Medulla oblongata (tissue), 1 donor: ENCODE measurements at regions not wholly inside any gene's neighbourhood (a gene's known extent, or its start where the extent isn't known, plus 50 kb on each side); places are given as distances from the start of the nearest gene placed in this dataset.
"Not testable (repeated sequence)": the region's sequence is repeated elsewhere in the genome, so short reads cannot be mapped to it uniquely, and the experiment has no call there.

Experiments
- DNase-seq: peaks from one replicate; pipeline ENCODE4 v3.0.0-alpha.2; 2015; ENCODE audit errors: extremely low spot score

DNA sequence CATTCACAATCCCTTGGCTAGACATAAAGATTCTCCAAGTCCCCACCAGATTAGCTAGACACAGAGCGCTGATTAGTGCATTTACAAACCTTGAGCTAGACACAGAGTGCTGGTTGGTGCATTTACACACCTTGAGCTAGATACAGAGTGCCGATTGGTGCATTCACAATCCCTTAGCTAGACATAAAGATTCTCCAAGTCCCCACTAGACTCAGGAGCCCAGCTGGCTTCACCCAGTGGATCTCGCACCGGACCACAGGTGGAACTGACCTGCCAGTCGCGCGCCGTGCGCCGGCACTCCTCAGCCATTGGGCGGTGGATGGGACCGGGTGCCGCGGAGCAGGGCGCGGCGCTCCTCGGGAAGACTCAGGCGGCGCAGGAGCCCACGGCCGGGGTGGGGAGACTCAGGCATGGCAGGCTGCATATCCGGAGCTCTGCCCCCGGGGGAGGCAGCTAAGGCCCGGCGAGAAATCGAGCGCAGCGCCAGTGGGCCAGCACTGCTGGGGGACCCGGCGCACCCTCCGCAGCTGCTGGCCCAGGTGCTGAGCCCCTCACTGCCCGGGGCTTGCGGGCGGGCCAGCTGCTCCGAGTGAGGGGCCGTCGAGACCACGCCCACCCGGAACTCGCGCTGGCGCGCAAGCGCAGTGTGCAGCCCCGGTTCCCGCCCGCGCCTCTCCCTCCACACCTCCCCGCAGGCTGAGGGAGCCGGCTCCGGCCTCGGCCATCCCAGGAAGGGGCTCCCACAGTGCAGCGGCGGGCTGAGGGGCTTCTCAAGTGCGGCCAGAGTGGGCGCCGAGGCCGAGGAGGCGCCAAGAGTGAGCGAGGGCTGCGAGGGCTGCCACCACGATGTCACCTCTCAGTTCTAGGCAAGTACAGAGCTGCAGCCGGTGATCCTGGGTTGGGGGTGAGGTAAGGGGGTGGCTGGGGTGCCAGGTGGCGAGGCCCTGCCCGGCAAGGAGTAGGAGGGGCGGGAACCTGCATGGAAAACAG, 773.7 kb upstream of the CITED2 start:
- DNase-seq, result not testable (repeated sequence)

DNA sequence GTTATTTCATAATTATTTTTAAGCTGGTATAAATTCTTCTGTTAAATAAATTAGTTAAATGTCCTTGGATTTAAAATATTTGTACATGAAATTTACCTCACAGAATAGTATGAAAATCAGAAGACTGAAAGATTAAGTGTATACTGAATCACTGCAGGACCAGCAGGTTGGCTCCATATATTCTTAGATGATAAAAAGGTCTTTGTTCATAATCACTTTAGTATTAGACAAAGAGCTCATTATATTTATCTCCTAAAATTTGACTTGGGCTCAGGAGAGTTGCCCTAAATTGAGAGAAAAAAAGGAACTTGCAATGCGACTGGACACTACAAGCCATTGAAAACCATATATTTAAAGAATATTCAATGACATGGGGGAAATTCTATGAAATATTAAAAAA, 766.4 kb upstream of the CITED2 start:
- no peak for DNase-seq

DNA sequence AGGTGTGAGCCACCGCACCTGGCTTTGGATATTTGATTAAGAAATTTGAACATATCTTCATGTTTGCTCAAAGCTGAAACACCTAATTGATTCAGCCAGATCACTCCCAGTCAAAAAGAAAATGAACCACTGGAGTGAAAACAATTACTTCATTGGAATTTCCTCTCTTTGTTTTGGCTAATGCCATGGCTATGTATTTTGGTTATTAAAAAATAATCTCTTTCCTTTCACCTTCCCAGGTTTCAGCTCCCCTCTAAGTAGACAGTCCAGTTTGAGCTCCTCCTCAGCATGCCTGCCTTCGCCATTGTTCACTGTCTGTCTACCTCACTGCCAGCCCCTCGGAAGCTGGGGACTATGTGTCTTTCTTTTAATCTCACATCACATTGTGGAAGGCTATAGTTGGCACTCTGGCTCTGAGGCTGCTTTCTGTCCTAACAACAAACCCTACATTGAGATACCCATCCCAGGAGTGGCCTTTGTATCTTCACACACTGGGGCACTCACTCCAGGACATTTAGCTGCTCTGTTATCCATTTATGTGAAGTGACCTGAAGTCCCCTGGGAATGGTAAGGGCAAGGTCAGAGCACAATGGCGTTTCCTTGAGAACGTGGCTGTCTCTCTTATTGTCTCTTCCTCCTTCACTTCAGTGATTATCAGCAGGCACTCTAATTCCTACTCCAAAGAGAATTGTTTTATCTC, 764.0 kb upstream of the CITED2 start:
- DNase-seq, result no peak

DNA sequence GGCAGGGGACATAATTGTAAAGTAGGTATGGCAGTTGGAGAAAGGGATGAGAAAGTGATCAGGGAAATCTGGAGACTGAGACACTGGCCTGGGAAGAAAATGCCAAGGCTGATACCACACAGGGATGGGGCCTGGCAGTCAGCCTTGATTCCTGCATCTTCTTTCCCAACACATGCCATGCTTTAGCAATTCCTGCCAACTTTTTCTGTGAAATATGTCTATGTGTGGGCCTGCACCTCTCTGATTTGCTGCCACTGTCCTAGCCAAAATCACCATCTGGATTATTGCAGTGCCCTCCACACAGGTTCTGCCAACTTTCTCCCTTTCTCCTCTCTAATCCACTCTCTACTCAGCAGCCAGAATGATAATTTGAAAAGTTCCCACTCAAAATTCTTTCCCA, 759.8 kb upstream of the CITED2 start:
- no peak for DNase-seq

DNA sequence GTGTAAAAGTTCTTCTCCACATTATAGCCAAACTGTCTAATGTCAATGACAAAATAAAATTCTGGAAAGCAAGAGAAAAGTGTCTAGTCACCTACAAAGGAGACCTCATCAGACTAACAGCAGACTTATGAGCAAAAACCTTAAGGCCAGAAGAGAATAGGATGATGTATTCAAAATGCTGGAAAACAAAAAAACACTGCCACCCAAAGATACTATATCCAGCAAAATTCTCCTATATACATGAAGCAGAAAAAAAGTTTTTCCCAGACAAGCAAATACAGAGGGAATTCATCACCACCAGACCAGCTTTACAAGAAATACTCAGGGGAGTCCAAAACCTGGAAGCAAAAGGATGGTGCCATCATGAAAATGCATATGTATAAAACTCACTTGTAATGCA, 755.6 kb upstream of the CITED2 start:
- no peak for DNase-seq

DNA sequence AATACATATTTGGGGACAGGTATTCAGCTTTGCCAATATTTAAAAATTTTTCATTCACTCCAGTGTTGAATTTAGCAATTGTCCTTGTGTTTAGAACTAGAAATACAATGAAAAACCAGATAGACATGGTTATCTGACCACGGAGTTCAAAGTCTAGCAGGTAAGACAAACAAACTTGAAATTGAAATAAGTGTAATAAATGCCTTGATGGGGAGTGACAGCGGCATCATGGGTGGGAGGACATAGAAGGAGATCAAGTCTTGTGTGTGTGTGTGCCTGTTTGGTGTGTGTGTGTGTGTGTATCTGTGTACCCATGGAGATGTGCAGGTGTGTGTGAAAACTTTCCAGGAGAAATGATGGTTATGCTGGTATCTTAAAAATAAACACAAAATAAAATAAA, 750.0 kb upstream of the CITED2 start:
- no peak for DNase-seq

DNA sequence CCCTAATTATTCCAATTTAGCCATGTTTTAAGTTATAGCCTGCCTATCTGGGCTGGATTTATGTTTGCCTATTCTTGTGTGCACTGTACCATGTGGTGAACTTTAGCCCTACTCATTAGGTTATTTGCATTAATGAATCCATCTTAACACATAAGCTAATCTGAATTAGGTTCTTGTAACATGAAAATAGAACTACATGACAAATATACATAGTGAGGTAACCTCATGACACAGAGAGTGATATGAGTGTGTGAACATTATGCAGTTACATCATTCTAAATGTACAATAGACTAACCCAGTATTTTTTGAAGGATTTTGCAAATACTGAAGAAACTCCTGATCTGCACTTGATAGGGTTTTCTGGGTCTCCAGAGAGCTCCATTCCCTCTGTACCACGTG, 733.7 kb upstream of the CITED2 start:
- no peak for DNase-seq

DNA sequence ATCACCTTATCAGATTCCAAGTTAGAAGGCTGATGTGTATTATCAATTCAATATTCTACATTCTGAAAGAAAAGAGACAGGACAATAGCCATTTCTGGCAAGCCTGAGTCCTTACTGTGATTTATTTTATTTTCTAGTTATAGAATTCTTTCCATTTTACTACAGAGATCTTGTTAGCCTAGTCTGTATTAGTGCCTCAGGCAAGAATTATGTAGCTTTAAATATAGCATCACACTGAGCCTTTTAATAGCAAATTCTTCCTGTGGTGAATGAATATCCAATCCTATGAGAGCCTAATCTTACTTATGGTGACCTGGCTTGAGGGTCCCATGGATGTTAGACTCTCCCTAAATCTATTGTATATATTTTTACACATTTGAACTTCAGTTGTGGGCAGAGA, 732.8 kb upstream of the CITED2 start:
- no peak for DNase-seq

DNA sequence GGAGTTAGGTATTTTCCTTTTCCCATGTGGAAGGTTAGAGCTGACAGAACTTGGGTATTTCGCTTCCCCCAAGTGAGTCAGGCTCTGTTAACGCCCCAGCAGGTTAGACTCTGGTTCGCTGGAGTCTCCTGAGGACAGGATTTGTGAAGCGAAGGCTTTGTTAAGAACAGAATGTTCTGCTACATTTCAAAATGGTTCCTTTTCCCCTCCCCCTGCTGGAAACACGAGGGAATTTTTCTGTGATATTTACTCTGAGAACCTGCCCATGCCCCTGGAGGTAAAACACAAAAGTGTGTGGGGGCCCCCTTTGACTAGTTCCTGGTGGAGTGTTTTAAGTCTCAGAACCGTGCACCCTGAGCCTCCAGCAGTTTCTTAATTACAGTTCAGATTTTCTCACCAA, 731.4 kb upstream of the CITED2 start:
- DNase-seq, result no peak

DNA sequence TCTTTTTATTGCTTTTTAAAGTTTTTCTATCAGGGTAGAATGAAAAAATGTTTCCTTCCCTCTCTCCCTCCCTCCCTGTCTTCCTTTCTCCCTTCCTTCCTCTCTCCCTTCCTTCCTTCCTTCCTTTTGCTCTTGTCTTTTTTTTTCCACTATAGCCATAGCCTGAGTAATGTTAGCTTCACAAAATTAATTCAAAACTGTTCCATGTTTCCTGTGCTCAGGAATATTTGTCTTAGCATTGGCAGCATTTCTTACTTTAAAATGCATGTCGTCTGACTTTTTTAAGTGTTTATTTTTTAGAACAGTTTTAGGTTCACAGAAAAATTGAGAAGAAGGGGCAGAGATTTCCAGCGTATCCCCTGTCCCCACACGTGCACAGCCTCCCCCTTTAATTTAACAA, 730.8 kb upstream of the CITED2 start:
- no peak for DNase-seq

DNA sequence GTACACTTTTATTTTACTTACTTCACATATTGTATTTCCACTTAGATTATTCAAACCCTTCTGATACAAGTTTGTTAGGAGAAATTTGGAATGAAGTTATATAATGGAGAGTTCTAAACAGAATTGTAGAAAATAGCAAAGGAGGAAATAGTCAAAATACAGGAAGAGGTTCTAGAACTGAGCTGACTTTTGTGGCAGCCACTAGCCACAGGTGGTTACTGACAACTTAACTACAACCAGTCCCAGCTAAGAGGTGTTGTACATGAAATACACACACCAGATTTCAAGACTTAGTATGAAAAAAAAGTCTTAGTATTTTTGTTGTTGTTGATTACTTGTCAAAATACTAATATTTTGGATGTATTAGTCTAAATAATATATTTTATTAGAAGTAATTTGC, 727.4 kb upstream of the CITED2 start:
- DNase-seq, result no peak

DNA sequence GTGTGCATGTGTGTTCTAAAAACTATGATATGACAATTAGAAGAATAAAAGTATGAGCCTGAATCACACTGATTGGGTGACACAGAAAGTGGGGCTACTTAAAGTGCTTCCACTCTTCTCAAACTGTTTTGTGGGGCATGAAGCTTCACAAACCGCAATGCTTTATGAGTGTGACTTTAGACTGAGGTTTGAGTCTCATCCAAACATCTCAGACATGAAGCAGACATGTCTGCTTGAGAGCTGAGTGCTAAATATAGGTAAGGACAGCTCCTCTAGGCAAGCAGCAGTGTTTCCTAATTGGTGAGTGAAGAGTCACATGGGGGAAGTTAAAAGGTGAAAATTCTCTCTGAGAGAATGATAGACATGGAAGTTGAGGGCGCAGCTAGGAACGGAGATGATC, 726.9 kb upstream of the CITED2 start:
- no peak for DNase-seq

DNA sequence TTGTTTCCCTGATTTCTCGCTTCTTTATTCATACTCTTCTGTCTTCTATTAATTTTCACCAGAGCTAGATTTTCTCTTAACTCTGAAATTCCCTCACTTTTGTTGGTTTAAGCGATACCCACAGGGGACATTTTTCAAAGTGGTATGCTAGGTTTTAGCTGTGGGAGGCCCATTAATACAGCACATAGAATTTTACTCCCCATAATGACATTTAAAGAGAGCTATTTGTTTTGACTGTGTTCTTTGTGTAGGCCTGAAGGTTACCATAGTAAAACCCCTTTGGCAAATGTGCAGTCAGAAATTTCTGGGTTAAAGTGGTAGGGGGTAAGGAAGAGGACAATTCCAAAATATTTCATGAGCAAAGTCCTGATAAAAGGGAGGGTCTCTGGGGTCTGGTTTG, 721.1 kb upstream of the CITED2 start:
- DNase-seq, result no peak

DNA sequence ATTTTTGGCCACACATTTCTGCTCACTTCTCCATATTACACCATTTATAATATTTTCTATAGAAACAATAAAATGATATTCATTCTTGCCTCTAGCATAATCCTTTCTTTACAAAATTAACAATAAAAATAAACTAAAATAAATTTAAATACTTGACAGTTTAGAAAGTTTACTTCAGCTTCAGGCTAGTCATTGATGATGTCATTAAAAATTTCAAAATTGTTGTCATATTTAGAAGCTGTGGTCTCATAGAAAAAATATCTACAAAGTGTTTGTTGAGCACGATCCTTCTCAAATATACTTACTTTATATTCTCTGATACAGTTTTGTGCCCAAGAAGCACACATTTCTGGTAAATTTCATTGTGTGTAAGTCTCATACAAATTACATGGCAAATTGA, 717.4 kb upstream of the CITED2 start:
- DNase-seq, result no peak

DNA sequence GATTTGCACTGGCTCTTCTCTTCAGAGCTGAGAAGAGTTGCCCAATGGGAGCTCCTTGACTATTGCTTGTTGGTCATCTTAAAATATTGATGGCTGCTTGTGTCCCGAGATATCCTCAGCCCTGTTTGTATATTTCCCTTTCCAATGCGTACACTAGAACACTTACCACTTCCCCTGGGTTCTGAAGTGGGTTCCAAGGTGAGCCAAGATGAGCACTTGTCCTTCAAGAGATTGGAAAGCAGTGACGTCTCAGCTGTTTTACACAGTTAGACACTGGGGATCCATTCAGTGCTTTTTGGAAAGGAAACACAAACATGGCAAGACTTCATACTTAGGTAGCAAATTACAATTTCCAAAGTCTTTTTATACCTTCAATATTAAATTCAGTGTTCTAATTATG, 716.4 kb upstream of the CITED2 start:
- no peak for DNase-seq

DNA sequence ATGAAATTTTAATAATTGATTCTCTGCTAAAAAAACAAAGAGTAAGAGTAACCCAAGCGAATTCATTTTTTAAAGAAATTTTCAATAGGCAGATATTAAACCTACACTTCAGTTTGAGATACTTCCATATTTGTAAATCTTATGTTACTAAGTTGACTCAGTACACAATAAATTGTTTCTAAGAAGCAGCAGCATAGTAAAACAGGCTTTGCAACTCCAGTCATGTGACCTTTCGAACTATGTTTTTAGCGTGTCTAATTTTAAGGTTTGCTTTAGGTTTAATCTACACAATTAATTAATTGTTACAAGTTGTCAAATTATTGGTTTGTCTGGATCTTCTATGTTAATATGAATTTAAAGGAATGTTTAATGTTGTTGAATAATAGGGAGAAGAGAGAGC, 708.9 kb upstream of the CITED2 start:
- DNase-seq, result no peak

DNA sequence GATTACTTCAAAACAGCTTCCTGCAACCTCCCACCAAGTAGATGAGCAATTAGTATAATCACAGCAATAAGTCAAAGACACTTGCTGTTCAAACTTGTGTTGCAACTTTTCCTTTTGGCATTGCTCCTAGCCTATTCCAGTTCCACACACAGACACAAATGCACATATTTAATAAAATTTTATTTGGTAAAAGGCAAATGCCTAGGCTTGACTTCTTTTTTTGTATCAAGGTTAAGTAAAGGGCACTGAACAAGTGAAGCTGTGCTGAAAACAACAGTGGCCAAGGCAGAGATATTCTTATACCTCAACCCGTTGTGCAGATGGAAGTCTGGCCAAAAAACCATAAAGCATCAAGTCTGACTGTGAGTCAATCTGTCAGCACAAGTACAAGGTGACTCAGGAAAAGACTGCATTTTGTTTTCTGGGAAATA, 708.4 kb upstream of the CITED2 start:
- DNase-seq, result no peak

DNA sequence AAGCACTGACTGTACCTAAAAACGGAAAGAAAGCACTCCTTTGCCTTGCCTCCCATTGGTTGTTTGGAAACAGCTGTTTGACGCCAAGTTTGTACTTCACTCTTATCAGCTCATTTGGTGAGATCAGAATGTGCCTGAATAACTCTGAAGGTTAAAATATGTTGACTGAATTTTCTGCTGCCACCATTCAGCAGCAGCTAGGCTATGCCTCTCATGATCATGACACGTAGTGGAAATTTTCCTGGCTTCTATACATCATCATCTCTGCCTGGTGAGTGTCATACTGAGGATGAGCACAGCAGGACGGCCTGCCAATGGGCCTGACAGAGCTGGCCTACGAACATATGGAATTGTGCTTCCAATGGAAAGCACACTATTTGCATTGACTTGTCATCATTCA, 704.9 kb upstream of the CITED2 start:
- no peak for DNase-seq

DNA sequence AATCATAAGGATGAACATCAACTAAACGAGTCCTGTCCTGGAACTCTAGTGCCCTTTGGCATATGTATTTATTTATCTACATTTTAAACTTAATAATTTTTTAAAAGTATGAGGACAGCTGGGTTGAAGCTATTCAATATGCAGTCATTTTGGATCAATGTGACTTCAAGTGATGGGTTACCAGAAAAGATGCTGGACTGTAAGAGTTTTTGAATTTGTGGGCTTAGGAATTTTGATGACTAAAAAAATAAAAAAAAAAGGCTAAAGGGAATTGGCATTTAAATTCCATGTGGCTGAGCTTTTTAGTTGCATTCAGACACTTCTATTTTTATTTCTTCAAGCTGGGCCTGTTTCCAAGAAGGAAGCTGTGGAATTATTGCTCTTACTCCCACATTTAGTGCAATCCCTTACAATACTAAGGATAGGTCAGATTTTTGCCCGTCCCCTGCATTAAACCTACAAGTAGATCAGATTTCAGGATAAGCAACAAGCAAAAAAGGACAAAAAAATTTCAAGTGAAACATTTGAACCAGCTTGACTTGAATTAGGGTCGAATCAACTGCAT, 704.2 kb upstream of the CITED2 start:
- peak; percentile 30 for DNase-seq

DNA sequence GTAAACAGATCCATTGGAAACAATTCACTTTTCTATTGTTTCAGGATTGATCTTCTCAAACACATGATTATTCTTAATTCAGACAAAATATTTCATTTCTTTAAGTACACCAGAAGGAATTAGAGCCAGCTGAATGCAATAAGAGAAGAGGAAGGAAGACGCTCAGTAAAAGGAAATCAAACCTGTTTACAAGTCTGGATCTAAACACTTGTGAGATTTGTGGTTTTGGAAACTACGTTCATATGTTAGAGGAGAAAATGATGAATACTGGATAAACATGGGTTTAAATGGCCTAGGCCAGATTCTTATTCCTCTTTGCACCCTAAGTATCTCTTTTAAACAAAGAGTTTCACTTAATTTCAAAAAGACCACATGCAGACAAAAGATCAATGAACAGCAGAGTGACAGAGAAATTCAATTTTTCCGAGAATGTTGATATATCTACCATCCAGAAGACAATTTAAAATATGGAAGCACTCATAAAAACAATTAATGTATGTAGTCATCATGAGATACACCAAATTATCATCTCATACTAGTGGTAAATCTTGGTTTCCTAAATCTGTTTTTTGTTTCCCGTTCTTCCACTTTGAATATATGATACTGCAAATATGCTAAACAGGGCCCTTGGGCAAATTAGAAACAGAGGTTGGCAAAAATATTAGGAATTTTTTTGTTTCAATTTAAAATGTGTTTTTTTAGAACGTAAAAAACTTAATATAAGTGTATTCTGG, 703.5 kb upstream of the CITED2 start:
- DNase-seq, result no peak

DNA sequence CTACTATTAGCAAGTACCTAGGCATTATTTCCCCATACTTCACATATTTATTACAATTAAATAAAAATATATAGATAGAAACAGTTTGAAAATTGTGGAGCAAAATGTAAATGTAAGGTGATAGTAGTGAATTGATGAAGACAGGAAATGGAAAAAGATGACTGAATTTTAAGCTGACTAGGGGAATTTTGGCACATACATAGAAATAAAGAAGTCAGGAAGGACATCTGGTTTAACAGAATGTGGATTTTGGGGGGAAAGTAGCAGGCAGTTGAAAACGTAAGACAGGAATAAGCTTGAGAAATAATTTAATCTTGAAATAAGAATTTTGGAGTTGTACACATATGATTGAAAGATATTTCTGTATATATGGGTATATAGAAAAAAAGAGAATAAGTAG, 701.7 kb upstream of the CITED2 start:
- no peak for DNase-seq

DNA sequence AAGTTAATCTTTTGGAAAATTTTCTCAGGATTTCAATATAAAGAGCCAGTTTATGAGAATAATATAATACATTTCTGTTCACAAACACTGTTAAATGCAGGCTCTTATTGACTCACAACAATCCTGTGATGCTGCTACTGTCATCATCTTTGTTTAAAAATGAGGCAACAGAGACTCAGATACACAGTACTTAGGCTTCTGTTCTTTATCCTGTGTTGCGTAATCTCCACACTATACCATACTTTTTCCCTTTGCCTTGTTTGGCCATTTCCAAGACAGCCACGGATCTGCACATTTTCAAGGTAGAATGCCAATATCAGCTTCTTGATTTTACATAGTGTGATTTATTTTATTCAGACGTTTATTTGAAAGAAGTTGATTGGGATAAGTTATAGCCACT, 699.0 kb upstream of the CITED2 start:
- DNase-seq, result no peak
